ENCODE measurements at regions not wholly inside any gene's neighbourhood (a gene's known extent, or its start where the extent isn't known, plus 50 kb on each side); places are given as distances from the start of the nearest gene placed in this dataset.
"Not testable (repeated sequence)": the region's sequence is repeated elsewhere in the genome, so short reads cannot be mapped to it uniquely, and the experiment has no call there.

DNA sequence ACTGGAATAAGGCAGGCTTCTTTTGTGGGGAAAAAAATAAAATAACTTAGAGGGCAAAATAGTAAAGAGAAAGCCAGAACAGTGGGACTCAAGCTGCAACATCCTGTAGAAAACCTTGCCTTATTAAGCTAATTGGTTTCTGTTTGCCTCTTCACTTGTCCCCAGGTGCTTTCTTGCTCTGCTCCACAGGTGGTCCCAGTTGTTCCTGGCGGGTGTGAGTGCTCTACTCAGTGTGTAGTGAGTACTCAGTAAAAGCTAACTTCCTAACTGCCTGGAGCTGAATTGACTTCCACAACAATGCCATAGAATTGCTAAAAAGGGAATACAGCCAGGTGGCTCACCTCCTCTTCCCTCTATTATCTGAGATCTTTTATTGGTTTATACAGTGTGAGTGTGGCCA is 930.2 kb downstream of the C4orf33 start:
- no peak for DNase-seq (ENCODE audit: low spot score in 2 of 2, unreplicated experiment in 2 of 2)
- no peaks in the 10 kb centered on the region for H3K4me1 Mint-ChIP-seq
- no peak overlapping the region for H3K4me3 Mint-ChIP-seq
- H3K36me3 Mint-ChIP-seq: no peaks in the 10 kb centered on the region
- no peak overlapping the region for H3K27ac Mint-ChIP-seq
- no peaks in the 10 kb centered on the region for H3K27me3 Mint-ChIP-seq (ENCODE audit: low read depth)
- TF ChIP-seq, protein P1, sequence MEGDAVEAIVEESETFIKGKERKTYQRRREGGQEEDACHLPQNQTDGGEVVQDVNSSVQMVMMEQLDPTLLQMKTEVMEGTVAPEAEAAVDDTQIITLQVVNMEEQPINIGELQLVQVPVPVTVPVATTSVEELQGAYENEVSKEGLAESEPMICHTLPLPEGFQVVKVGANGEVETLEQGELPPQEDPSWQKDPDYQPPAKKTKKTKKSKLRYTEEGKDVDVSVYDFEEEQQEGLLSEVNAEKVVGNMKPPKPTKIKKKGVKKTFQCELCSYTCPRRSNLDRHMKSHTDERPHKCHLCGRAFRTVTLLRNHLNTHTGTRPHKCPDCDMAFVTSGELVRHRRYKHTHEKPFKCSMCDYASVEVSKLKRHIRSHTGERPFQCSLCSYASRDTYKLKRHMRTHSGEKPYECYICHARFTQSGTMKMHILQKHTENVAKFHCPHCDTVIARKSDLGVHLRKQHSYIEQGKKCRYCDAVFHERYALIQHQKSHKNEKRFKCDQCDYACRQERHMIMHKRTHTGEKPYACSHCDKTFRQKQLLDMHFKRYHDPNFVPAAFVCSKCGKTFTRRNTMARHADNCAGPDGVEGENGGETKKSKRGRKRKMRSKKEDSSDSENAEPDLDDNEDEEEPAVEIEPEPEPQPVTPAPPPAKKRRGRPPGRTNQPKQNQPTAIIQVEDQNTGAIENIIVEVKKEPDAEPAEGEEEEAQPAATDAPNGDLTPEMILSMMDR (IDR thresholded peaks at IDR 0.05; ENCODE audit: unreplicated experiment): no peak
- H3K9me3 Mint-ChIP-seq: no peaks in the 10 kb centered on the region

DNA sequence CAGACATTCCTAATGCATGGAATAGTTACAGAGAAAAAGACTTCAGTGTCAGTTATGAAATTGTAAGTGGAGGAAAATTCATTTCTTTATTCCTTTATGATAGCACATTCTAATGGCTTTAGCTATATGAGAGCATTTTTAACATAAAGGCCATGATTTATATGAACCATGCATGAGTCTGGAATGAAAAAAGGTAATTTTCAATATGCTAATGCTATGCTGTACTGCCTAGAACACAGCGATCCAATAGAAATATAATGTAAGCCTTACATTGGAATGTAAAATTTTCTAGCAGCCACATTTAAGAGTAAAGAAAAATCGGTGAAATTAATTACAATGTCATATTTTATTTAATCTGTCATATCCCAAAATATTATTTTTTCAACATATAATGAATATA is 932.0 kb downstream of the C4orf33 start:
- Mint-ChIP-seq H3K36me3 (no peaks in the 10 kb centered on the region), H3K4me3 (no peak overlapping the region), H3K27me3 (ENCODE audit: low read depth) (no peaks in the 10 kb centered on the region), H3K4me1 (no peaks in the 10 kb centered on the region), H3K27ac (no peak overlapping the region), H3K9me3 (no peaks in the 10 kb centered on the region)
- no peak for DNase-seq (ENCODE audit: low spot score in 2 of 2, unreplicated experiment in 2 of 2)
- TF ChIP-seq, protein P1 (IDR thresholded peaks at IDR 0.05; ENCODE audit: unreplicated experiment): no peak

DNA sequence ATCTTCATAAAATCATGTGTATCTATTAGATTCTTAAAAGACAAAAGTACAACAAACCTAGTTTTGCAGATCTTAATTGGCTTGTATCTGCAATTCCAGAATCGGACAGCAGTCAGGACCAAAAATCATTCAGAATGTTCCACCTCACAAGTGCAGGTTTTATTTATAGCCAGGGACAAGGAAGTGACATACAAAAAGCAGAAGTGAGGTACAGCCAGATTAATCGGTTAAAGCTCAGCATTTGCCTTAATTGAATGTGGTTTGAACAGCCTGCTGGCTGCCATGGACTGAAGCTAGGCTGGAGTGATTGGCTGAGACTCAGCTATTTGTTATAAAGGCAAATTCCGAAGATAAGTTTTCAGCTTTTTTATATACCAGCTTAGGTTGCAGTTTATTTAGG is 932.6 kb downstream of the C4orf33 start:
- Mint-ChIP-seq H3K4me1 (no peaks in the 10 kb centered on the region), H3K27me3 (ENCODE audit: low read depth) (no peaks in the 10 kb centered on the region)
- DNase-seq (ENCODE audit: low spot score in 2 of 2, unreplicated experiment in 2 of 2): no peak

DNA sequence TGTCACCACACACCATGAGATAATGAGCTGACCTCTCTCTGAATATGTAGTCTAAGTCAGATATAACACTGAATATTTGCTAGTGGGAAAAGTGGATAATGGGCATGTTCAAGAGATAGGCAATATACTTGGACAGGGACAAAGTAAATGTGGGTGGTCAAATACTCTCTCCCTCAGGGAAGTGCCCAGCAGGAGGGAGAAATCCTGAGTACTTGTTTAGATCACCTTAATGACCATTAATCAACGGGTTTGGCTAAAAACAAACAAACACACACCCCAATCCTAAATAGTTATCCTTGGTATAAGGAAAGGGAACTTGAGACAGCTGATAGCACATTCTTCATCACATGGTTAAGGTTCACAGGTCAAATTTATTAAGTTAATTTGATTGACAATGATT is 933.5 kb downstream of the C4orf33 start:
- no peak for DNase-seq (ENCODE audit: low spot score in 2 of 2, unreplicated experiment in 2 of 2)
- H3K36me3 Mint-ChIP-seq: no peaks in the 10 kb centered on the region
- H3K4me3 Mint-ChIP-seq: no peak overlapping the region
- H3K4me1 Mint-ChIP-seq: no peaks in the 10 kb centered on the region
- TF ChIP-seq, protein P1 (IDR thresholded peaks at IDR 0.05; ENCODE audit: unreplicated experiment): no peak
- no peaks in the 10 kb centered on the region for H3K27me3 Mint-ChIP-seq (ENCODE audit: low read depth)
- no peak overlapping the region for H3K27ac Mint-ChIP-seq
- no peaks in the 10 kb centered on the region for H3K9me3 Mint-ChIP-seq

More for the DNA sequence above, 932.6 kb downstream of the C4orf33 start:
- Mint-ChIP-seq H3K27ac (no peak overlapping the region), H3K36me3 (no peaks in the 10 kb centered on the region), H3K4me3 (no peak overlapping the region), H3K9me3 (no peaks in the 10 kb centered on the region)
- TF ChIP-seq, protein P1 (IDR thresholded peaks at IDR 0.05; ENCODE audit: unreplicated experiment): no peak

DNA sequence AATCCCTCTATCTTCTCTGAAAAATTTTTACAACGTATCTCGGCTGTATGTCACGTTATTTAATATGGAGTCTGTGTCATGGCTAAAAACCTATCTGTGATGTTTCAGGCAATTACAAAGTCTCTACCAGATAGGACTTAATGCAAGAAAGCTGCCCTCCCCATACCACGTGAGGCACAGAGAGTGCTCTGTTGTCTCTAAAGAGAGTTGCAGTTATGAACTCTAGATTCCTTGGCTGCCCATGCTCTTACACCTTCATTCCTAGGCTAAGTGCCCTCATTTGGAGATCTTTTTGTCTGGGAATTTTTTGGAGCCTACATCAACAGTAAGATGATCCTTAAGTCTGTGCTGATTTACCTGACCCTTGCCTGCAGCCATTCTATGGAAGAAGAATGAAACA is 935.9 kb downstream of the C4orf33 start:
- H3K4me1 Mint-ChIP-seq: peaks cover 10% of the 10 kb centered on the region
- DNase-seq (ENCODE audit: low spot score in 2 of 2, unreplicated experiment in 2 of 2): no peak
- TF ChIP-seq, protein P1 (IDR thresholded peaks at IDR 0.05; ENCODE audit: unreplicated experiment): no peak
- H3K36me3 Mint-ChIP-seq: no peaks in the 10 kb centered on the region
- no peak overlapping the region for H3K27ac Mint-ChIP-seq
- H3K4me3 Mint-ChIP-seq: no peak overlapping the region
- no peaks in the 10 kb centered on the region for H3K9me3 Mint-ChIP-seq
- H3K27me3 Mint-ChIP-seq (ENCODE audit: low read depth): no peaks in the 10 kb centered on the region

DNA sequence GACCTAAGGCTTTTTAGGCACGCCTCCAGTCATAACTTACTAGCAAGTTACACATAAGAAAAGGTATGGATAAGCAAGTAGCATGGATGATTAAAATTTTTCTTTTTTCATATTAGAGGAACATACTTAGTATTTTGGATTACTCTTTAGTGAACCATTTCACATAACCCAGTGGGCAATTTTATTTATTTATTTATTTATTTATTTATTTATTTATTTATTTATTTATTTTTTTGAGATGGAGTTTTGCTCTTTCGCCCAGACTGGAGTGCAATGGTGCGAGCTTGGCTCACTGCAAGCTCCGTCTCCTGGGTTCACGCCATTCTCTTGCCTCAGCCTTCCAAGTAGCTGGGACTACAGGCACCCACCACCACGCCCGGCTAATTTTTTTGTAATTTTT is 937.7 kb downstream of the C4orf33 start:
- not testable (repeated sequence) for H3K9me3 Mint-ChIP-seq; H3K36me3 Mint-ChIP-seq; H3K4me3 Mint-ChIP-seq; H3K27ac Mint-ChIP-seq; H3K27me3 Mint-ChIP-seq (ENCODE audit: low read depth); DNase-seq (ENCODE audit: low spot score in 2 of 2, unreplicated experiment in 2 of 2)
- peaks cover 10% of the 10 kb centered on the region for H3K4me1 Mint-ChIP-seq
